HG03469 (cell line): ENCODE measurements at regions not wholly inside any gene's neighbourhood (a gene's known extent, or its start where the extent isn't known, plus 50 kb on each side); places are given as distances from the start of the nearest gene placed in this dataset.
A peak's percentile ranks its signal among the peaks of the same experiment; 100 is the strongest.
"Not testable (repeated sequence)": the region's sequence is repeated elsewhere in the genome, so short reads cannot be mapped to it uniquely, and the experiment has no call there.

Experiments used
- ATAC-seq: cut with Tn5 transposase; IDR thresholded peaks from one replicate; pipeline ENCODE4 v1.9.1; 2021; ENCODE audit warnings: mild to moderate bottlenecking, moderate library complexity, moderate number of reproducible peaks; ENCODE audit not compliant: unreplicated experiment

DNA sequence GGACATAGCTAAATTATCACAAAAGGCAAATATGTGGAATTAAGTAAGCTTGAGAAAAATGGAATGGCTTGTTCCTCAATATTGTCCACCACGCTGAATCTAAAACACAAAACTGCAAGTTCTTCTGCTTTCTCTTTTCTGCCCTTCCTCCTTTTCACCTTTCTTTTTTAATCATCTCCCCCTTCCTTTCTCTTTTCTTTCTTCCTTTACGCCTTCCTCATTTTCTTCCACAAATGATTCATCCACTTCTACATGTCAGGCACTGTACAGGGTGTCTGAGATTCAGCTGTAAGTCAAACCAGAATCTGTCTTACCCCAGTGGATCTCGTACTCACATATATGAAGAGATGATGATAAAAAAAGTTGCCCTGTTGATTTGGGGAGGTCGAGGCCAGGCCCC lies 1182.5 kb downstream of the MRPL39 start:
- no peak for ATAC-seq

GRCh38 chr21:24423546-24423945 lies 1183.7 kb downstream of the MRPL39 start:
- no peak for ATAC-seq

DNA sequence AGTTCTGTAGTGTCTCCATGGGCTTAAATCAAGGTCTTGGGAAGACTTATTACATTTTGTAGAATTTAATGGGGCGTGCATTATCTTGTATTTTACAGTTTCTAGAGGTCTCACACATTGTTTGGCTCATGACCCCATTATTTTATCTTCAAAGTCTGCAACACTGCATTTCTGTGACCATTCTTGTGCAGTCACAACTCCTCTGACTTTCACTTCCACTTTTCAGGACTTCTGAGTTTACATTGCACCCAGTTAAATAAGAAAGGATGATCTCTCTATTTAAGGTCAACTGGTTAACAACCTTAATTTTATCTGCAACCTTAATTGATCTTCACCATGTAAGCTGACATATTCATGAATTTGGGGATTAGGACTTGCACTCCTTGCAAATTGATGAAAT lies 1186.6 kb downstream of the MRPL39 start:
- ATAC-seq: peak; percentile 74

DNA sequence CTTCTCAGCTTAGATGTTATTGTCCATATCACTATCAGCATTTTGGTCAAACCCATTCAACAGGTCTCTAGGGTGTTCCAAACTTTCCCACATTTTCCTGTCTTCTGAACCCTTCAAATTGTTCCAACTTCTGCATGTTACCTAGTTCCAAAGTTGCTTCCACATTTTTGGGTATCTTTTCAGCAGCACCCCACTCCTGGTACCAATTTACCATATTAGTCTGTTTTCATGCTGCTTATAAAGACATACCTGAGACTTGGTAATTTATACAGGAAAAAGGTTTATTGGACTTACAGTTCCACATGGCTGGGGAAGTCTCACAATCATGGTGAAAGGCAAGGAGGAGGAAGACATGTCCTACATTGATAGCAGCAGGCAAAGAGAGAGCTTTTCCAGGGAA lies 1187.6 kb downstream of the MRPL39 start:
- not testable (repeated sequence) for ATAC-seq

DNA sequence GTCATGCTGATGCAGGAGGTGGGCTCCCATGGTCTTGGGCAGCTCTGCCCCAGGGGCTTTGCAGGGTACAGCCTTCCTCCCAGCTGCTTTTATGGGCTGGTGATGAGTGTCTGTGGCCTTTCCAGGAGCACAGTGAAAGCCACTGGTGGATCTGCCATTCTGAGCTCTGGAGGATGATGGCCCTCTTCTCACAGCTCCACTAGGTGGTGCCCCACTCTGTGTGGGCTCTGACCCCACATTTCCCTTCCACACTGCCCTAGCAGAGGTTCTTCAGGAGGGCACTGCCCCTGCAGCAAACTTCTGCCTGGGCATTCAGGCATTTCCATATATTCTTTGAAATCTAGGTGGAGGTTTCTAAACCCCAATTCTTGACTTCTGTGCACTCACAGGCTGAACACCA lies 1188.6 kb downstream of the MRPL39 start:
- no peak for ATAC-seq

- ATAC-seq: no peak
These were observed 1195.9 kb downstream of the MRPL39 start for GRCh38 chr21:24411429-24411828.

DNA sequence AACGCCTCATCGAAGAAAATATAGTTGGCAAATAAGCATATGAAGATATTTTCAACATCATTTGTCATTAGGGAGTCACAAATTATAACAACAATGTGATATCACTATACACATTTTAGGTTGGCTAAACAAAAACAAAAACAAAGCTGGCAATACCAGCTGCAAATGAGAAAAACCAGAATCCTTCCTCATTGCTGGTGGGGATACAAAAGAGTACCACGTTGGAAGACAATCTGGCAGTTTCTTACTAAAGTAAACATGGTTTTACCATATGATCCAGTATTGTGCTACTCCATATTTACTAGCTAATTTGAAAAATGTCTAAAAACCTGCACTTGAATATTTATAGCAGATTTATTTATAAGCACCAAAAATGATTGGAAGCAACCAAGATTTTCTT lies 1204.1 kb downstream of the MRPL39 start:
- ATAC-seq: no peak

DNA sequence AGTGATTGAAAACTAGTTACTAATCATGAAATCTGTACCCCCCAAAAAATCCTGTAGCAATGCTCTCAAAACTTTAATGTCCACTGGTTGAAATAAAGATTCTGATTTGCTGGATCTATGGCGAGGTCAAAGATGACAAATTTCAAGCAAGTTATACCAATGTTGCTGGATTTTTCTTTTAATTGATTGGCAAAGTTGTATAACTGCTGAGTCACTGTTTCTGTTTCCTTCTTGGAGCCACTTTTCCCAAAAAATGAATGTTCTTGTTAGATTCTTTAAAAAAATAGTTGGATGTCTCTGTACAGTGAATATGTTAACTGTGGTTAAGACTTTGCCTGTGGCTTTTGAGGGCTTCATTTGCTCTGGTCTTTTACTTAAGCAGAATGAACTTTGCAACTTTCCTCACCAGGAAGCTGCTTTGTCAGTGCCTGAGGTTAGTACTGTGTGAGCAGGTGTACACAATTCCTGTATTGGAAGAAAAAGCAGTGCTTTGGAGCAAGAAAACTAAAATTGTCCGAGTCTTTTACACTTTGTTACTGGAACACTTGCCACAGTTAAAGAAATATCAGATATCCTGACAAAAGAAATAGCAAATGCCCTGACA lies 1211.9 kb downstream of the MRPL39 start:
- ATAC-seq: no peak

DNA sequence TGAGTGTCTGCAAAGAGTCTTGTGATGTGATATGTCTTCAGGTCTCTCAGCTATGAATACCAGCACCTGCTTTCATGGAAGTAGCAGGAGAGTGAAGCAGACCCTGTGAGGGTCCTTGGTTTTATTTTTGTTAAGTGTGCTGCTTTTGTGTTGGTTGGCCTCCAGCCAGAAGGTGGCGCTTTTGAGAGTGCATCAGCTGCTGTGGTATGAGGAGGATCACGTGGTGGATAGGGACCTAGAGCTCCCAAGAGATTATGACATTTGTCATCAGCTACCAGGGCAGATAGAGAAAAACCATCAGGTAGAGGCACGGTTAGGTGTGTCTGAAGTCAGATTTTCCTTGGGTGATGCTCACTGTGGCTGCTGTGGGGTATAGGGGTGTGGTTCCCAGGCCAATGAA lies 1232.1 kb downstream of the MRPL39 start:
- peak; percentile 69 for ATAC-seq

DNA sequence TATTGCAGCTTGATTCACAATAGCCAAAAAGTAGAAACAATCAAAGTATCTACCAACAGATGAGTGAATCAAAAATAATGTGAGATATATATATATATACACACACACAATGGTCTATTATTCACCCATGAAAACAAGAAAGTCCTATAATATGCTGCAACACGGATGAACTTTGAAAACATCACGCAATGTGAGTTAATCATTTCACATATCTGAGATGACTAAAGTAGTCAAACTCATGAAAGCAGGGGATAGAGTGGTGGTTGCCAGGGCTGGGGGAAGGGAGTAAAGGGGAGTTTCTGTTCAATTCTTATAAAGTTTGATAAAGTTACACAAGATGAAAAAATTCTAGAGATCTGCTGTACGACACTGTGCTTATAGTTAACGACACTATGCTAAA lies 1234.8 kb downstream of the MRPL39 start:
- no peak for ATAC-seq

GRCh38 chr21:24369746-24370145 lies 1237.5 kb downstream of the MRPL39 start:
- ATAC-seq: no peak

DNA sequence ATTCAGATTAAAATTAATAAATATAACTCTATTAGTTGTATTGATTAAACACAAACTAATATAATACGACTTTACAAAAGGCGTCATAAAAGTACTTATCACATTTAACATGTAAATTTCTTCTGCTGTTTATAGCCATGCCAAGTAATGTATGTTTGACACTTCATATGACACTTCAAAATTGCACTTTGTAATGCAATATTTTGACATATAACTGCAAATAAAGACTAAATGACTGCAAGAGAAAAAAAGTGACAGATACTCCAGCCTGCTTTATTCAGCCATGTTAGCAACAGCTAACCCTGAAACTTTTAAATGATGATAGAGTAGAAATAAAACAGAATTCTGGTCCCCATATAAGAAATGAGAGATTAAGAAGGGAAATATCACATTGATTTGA lies 1238.0 kb downstream of the MRPL39 start:
- no peak for ATAC-seq

DNA sequence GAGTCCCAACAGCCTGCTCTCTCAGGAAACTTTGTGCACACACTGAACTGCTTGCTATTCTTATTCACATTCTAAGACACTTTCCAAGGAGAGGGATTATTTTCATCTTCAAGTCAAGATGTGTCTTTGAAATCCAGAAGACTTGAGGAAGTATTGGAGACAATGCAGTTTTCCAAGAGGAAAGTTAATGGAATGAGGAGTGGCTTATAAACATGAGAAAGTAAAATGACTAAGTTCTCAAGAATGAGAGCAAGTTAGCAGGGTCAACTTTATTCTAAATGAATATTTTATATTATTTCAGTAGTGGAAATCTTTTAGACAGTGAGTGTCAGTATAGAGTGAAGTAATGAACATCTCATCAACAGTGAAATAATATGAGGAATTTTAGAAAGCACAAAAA lies 1239.3 kb downstream of the MRPL39 start:
- ATAC-seq: no peak

GRCh38 chr21:24353492-24353891 lies 1253.8 kb downstream of the MRPL39 start:
- ATAC-seq: no peak

DNA sequence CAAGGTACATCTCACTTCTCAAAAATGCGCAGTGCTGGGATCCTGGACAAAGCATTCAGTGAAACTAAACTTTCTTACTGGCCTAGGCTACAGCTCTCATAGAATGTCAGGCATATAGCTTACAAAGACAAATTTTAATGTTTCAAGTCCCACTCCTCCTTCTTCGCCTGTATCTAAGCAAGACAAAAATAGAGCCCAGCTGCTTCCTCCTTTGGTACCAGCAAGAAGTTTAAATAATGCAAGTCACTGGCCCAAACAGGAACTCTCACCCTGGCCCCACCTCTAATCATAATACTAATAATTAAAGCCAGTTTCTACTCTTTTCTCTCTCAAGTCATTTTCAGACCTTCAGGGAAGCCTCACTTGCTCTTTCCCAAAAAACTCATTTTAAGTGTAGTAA lies 1267.9 kb downstream of the MRPL39 start:
- ATAC-seq: no peak

GRCh38 chr21:24336491-24336890 lies 1270.8 kb downstream of the MRPL39 start:
- no peak for ATAC-seq

GRCh38 chr21:24323536-24323935 lies 1283.7 kb downstream of the MRPL39 start:
- ATAC-seq: no peak

GRCh38 chr21:24316277-24316922 lies 1290.9 kb downstream of the MRPL39 start:
- no peak for ATAC-seq

- ATAC-seq: no peak
These were observed 1296.5 kb downstream of the MRPL39 start for GRCh38 chr21:24310788-24311187.

DNA sequence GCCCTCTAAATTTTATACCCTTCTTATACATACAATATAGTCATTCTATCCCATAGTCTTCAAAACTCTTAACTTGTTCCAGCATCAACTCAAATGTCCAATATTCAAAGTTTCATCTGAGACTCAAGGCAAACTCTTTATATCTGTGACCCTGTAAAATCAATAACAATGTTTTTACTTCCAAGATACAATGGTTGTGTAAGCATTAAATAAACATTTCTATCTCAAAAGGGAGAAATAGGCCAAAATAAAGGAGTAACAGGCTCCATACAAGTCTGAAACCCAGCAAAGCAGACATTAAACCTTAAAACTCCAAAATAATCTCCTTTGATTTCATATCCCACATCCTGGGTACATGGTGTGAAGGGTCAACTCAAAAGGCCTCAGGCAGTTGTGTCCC lies 1299.1 kb downstream of the MRPL39 start:
- ATAC-seq: no peak

DNA sequence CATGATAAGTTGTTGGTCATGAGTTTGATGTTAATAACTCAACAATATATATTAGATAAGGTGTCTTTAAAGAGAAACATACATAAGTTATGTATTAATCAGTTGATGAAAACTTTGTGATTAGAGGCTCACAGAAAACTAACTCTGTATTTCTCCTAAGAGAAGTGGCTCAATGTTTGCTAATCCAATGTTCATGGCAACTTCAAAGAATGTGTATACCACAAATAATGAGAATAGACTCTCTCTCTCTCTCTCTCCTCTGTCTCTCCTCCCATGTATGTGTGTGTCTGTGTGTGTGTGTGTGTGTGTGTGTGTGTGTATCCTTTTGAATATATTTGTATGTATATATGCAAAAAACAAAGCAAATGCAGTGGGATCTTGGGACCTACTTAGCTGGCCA lies 1304.9 kb downstream of the MRPL39 start:
- ATAC-seq: no peak

DNA sequence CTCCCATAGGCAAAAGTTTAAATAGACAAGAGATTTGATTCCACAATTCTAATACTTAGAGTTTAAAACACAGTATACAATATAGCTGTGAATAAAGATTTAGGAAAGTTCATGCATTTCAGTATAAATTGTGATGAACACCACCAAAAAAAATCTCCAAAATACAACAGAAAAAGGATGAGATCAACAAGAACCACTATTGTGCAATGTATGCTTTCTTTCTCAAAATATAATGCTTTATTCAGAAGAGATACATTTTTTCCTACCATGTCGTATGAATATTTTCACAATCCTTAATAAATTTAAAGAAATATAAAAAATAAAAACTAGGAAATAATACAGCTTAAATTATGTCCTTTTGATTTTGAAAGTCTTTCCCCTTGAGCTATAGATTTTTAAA lies 1309.2 kb downstream of the MRPL39 start:
- ATAC-seq: no peak

GRCh38 chr21:24294171-24294570 lies 1313.1 kb downstream of the MRPL39 start:
- ATAC-seq: no peak
